ENCODE measurements at regions not wholly inside any gene's neighbourhood (a gene's known extent, or its start where the extent isn't known, plus 50 kb on each side); places are given as distances from the start of the nearest gene placed in this dataset.

GRCh38 chr13:40182591-40182990 lies 483.9 kb downstream of the FOXO1 start:
- TF ChIP-seq NFIC (IDR thresholded peaks at IDR 0.05) (no peak), ESRRA (IDR thresholded peaks at IDR 0.05; ENCODE audit: borderline replicate concordance, low read depth) (no peak), XRCC5 (IDR thresholded peaks at IDR 0.05; ENCODE audit: low read depth, low read length) (no peak), ZFP30 (CRISPR knock-in tag; IDR thresholded peaks at IDR 0.05; ENCODE audit: borderline replicate concordance) (no peak), TAF1 (IDR thresholded peaks at IDR 0.05; ENCODE audit: control insufficient read depth, extremely low read depth, insufficient read depth, low read length, severe bottlenecking) (no peak), ZNF140 (CRISPR knock-in tag; IDR thresholded peaks at IDR 0.05) (no peak), CHCHD3 (CRISPR knock-in tag; IDR thresholded peaks at IDR 0.05) (no peak), PREB (CRISPR knock-in tag; IDR thresholded peaks at IDR 0.05) (no peak), ZSCAN29 (IDR thresholded peaks at IDR 0.05) (no peak), NR2C2 (CRISPR knock-in tag; IDR thresholded peaks at IDR 0.05) (no peak), NR2C2 (tag; IDR thresholded peaks at IDR 0.05) (no peak), ZNF274 (IDR thresholded peaks at IDR 0.05; ENCODE audit: borderline replicate concordance, low read depth, low read length) (no peak), MITF (IDR thresholded peaks at IDR 0.05) (no peak)
